GM19463 (cell line): ENCODE measurements at regions not wholly inside any gene's neighbourhood (a gene's known extent, or its start where the extent isn't known, plus 50 kb on each side); places are given as distances from the start of the nearest gene placed in this dataset.
"Not testable (repeated sequence)": the region's sequence is repeated elsewhere in the genome, so short reads cannot be mapped to it uniquely, and the experiment has no call there.

Source experiments
- ATAC-seq: cut with Tn5 transposase; IDR thresholded peaks from one replicate; pipeline ENCODE4 v1.9.1; 2021; ENCODE audit warnings: mild to moderate bottlenecking, moderate library complexity; ENCODE audit not compliant: unreplicated experiment

DNA sequence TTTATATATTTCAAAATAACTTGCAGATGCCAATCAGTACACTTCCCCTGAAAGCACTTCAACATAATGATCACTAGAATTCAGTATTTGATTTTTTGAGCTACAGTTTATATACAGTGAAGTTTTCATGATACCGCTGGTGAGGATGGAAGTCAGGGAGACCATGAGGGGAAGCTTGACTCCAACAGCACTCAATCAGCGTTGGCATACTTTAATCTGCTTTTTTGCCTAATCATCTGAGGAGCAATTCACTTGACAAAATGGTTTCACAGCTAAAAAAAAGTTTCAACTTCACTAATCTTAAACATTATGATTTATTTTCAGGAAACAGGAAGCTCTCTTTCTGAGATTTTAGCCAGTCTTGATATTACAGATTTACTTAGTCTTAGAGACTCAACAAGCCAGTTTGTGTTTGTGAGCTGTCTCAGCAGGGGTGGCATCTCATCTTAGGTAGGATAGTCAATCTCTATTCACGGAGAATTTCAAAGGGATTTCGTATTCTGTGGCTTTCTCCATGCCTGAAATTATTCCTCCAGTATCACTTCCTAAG is 111.4 kb upstream of the ARRDC3 start:
- no peak for ATAC-seq

DNA sequence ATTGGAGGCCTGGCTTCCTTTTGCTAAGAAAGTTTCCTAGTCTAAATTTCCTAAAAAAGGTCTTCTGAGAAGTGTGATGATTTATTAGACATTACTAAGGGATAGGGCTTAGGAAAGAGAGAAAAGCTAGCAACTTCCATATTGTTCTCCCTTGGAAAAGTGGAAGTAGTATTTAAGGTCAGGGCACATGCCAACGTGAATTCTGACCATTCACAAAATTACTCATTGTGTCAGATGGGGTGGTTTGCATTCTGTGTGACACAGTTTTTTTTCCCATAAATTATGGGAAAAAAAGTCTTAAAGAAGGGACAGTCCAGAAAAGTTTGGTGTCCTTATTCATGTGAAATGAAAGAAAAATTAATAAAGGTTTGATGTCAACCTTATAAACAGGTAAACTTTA is 110.0 kb upstream of the ARRDC3 start:
- no peak for ATAC-seq

DNA sequence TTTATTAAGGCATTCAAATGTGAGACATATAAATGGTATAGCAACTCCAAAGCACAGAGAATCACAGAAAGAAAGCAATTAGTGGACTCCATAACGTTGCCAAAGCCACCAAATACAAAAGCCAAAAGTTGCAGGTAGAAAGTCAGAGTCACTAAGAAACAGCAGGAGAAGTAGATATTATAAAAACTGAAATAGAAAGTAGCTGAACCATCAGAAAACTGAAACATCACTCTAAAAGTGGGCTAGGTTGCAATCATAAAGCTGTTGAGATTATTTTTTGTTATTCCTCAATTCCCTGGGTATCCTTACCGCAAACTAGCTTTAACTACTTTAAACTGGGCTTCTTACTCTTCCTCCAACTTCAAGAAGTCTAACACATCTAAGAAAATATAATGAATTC is 108.1 kb upstream of the ARRDC3 start:
- no peak for ATAC-seq

DNA sequence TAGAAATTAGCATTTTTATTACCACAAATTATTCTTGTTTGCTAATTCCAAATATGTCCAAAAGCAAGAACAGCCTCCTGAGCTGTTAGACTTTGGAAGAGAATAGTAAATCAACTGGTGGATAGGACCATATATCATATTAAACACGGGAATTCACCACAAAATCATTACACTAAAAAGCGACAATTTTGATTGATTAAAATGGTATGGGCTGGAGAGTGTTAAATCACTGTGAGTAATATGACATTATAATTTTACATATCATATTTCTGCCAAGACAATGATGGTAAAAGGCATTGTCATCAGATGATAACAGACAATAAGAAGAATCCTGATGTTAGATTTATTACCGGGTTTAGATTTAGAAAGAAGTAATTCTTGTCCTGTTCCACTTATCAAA is 107.2 kb upstream of the ARRDC3 start:
- ATAC-seq: no peak

DNA sequence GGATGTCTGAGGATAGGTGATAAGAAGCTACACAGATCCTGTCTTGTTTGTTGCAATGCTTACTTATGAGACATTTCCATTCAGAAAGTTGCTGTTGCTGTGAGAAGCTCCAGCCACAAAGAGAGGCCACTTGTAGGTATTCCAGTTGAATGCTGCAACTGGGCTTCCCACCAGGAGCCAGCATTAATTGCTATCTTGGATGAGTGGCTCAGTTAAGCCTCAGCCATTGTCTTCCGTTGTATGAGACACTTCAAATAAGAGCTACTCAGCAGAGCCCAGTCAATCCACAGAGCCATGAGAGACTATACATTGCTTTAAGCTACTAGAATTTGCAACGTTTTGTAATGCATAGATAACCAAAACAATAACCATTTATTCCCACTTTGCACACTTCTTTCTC is 104.3 kb upstream of the ARRDC3 start:
- ATAC-seq: no peak

DNA sequence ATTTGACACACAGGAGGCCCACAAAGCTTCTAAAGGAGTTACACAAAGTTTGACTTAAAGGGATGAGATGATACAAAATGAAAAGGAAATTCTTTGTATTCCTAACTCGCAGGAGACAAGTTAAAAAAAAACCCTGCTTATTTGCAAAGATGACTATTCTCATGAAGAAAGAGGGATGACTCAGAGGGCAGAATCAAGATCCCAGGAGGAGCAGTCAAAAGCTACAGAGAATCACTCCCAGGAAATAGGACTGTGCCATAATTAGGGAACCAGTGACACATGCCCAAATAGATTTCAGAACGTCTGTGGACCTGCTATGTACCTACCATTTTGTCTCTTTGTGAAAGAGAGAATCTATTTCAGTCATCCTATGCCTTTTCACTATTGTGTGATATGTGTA is 103.5 kb upstream of the ARRDC3 start:
- ATAC-seq: no peak

DNA sequence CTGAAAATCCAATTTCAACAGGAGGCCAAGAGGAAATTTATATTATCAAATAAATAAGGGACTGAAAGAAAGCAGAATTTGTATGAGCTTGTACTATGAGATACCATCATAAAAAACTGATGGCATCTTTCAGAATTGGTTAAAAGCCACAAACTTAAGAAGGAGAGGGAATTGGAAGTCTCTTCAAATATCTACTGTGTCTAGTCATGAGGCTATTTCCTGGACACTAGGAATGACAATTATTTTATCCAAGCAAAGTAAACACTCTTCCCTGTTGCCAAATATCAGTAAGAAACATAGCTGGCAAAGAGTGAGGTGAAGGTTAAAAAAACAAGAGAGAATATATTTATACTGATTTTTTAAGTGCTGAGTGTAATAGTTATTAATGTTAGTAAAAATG is 101.5 kb upstream of the ARRDC3 start:
- ATAC-seq: no peak

DNA sequence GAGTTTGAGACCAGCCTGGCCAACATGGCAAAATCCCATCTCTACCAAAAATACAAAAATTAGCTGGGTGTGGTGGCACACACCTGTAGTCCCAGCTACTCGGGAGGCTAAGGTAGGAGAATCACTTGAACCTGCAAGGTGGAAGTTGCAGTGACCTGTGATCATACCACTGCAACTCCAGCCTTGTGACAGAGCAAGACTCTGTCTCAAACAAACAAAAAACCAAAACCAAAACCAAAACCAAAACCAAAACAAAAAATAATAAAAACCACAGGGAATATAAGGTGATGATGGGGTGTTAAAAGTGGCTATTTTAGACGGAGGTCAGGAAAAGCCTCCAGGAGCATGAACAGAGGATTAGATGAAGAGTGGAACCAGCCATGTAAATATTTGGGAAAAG is 96.3 kb upstream of the ARRDC3 start:
- not testable (repeated sequence) for ATAC-seq

DNA sequence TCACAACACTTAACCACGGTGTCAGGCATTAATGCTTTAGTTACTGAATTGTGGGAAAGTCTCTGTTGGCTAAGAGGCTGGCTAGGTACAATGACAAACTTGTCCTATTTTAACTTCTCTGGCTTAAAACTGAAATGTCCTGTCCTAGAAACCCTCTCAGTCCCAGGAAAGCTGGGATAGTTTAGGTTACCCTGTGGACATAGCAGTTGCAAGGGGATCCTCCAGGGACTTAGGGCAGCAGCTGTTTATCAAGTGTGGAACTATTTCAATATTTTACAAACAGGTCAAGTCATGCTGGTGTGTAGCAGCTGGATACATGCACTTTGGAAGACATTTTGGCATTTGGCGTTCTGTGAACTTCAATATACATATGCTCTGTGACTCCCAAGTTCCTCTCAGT is 95.0 kb upstream of the ARRDC3 start:
- no peak for ATAC-seq

DNA sequence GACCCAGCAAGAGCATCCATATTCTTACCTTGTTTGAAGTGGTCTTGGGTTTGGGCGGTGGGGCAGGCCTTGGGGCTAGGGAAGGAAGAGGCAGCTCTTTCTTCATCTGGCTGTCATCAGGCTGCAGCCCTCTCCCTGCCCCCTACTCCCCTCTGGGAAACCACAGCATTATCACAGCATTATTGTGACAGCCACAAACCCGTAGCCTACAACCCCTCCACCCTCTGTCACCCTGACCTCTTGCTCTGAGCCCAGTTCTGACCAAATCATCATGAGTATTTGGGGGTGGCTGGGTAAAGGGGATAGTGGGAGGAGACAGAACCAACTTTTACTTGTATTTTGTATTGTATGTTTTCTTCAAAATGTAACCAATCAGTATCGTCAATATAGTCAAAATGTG is 94.3 kb upstream of the ARRDC3 start:
- ATAC-seq: no peak

DNA sequence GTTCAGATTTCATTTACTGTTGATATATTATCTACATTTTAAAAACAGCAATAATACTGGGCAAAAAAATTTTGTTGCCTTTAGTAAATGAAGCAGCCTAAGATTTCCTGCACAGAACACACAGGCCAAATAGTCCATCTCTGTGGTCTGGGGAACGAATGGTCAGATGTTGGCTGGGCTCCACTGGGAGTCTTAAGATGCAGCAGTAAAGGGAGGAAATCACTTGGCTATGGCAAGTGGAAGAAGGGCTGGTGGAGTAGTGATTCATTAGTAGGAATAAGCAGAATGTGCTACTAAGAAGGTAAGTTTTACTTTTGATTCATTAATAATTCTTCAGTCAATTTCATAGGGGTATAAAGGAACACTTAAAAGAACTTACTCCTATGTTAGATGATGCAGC is 91.1 kb upstream of the ARRDC3 start:
- no peak for ATAC-seq

DNA sequence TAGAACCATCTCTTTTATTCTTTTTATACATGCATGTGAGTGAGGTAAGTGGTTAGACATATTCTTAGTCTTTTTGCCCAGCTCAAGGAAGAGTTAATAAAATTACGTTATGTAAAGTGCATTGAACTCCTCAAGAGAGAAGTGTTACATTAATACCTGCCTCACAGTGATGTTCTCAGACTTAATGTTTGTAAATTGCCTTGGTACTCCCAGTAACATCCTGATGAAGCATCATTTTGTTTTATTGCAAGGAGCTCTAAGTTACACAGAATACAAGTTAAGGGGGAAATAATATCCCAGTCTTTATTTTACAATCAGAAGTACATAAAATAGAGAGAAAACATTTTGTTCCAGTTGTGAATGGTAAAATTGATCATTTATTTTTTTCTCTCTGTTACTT is 89.5 kb upstream of the ARRDC3 start:
- ATAC-seq: no peak

DNA sequence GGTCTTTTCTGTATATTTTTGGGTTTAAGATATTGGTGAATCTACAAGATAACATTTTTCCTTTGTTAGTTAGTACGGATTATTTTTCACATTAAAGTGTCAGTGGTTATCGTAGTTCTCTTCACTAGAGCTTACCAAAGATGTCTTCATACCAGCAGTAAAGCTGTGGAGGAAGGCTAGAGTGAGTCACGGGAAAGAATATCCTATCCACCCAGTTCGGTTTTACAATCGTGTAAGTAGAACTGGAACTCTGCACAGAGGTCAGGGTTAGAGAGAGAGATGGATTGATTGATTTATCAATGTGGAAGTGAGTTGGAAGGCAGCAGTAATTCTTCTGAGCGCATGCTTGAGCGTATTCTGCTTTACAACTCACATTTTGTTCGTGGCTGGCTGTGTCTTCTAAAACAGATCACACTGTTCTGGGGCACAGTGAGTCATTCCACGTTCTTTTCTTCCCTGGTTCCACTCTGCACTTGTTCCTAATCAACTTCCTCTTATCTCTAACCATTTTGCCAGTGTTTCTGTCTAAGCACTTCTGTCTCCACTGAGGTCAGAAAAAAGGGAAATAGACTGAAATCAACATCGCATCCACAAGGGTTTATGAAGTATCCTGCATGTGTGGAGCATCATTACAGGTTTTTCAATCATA is 86.5 kb upstream of the ARRDC3 start:
- ATAC-seq: peak; percentile 49

DNA sequence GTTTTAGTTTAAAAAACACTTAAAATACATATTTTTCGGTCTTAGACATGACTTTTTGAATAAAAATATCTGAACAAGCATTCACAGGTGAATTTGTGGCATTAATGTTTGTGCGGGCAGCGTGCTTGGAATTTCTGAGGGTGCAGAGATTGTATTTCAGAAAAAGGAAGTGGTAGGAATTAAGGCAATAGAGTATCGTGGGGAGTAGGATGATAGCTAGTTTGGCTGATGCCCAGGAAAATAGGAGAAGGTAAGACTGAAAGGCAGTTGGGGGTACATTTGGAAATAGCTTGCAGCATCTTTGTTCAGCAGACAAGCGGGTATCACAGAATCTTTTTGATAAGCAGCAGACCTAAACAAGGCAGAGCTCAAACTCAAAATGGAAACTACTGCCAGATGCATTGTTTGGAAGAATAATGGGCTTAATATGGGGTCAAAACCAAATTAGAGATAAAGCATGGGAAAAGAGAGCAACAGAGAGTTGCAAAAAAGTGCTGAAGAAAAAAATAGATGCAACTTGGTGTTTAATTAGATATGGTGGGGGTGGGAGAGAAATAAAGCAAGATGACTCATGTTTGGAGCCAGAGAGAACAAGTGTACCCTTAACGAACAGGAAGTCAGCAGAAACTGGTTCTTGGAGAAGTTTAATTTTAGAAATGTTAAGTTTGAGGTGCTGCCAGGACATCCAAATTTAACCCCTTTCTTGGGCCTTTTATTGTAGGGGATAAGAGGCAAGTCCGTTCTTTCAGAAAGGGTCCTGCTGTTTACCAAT is 85.7 kb upstream of the ARRDC3 start:
- no peak for ATAC-seq

DNA sequence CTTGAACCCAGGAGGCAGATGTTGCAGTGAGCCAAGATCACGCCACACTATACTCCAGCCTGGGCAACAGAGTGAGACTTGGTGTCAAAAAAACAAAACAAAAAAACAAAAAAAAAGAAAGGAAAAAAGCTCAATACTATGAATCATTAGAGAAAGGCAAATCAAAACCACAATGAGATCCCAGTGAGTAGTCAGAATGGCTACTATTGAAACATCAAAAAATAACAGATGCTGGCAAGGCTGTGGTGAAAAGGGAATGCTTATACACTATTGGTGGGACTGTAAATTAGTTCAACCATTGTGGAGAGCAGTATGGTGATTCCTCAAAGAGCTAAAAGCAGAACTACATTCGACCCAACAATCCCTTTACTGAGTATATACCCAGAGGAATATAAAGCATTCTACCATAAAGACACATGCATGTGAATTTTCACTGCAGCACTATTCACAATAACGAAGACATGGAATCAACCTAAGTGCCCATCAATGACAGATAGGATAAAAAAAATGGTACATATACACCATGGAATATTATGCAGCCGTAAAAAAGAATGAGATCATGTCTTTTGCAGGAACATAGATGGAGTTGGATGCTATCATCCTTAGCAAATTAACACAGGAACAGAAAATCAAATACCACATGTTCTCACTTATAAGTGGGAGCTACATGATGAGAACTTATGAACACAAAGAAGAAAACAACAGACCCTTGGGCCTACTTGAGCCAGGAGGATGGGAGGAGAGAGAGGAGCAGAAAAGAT is 81.9 kb upstream of the ARRDC3 start:
- no peak for ATAC-seq

DNA sequence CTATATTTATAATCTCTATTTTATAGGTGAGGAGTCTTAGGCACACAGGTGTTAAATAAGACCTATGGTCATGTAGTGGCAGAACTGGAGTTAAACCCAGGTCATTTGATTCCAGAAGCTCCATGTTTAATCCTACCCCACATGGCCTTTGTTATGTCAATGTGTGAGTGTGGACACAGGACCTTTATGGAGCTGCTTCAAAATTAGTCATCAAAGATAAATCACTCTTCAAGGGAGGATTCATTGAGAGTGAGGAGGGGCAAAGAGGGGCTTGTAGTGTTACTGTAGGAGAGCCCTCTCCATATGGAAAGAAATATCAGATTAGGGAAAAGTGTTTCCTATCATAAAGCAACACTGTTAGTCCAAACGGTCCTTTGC is 74.6 kb upstream of the ARRDC3 start:
- ATAC-seq: no peak

DNA sequence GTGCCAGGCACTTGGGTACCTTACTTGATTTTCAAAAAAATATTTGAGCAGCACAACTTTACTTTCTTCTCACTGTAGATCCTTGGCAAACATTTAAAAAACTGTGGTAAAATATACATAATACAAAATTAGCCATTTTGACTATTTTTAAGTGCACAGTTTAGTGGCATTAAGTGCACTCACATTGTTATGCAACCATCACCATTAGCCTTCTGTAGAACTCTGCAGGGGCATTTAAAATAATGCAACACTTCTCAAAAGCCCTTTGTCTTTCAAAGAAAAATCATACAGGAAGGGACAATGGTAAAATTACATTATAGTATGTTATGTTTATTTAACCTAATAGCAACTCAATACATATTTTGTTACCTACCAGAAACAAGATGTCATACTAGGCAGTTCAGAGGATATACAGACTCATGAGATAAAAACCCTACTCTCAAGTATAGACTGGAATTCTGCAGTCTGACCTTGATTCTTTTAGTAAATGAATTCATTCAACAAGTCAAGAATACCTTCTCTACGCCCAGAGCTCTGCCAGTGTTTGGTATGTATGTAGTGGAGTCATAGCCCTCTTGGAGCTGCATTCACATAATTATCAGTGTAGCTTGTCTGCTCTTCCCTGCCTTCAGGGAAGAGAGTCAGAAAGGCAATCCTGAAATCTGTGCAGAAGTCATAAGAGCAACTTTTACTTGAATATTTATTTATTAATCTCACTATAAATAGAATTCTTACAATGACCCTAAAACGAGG is 74.0 kb upstream of the ARRDC3 start:
- ATAC-seq: no peak

DNA sequence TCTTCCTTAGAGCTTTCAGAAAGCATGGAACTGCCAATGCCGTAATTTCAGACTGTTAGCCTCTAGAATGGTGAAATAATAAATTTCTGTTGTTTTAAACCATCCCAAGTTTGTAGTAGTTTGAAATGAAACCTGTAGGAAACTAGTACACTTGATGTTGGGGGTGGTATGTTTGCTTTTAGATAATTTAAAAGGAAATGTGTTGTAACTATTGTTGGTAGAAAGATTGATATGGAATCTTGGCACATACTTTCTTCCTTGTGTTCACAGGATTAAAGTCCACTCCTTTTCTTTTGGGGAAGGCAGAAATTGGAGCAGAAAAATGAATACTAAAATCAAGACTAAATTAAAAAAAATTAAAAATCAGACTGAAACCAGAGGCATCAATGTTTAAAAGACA is 66.0 kb upstream of the ARRDC3 start:
- no peak for ATAC-seq

DNA sequence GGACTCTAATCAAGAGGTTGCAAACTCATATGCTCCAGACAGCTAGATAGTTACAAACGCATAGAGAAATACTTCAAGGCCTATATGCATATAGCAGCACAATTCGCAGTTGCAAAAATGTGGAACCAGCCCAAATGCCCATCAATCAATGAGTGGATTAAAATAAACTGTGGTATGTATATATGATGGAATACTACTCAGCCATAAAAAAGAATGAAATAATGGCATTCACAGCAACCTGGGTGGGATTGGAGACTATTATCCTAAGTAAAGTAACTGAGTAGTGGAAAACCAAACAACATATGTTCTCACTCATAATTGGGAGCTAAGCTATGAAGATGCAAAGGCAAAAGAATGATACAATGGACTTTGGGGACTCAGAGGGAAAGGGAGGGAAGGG is 65.0 kb upstream of the ARRDC3 start:
- not testable (repeated sequence) for ATAC-seq

DNA sequence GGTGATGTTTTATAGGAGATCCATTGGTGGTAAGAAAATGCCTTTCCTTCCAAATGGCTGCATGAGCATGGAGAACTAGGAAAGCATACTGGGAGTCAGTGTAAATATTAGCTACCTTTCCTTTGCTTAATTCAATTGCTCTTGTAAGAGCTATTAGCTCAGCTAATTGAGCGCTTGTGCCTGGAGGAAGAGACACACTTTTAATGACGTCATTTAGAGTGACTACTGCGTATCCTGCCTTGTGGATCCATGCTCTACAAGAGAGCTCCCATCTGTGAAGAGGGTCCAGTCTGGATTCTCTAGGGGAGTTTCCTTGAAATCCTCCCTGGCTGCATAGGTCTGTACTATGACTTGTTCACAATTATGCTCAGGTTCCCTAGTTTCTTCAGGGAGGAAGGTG is 63.8 kb upstream of the ARRDC3 start:
- ATAC-seq: not testable (repeated sequence)
